ENCODE measurements at regions not wholly inside any gene's neighbourhood (a gene's known extent, or its start where the extent isn't known, plus 50 kb on each side); places are given as distances from the start of the nearest gene placed in this dataset.
"Not testable (repeated sequence)": the region's sequence is repeated elsewhere in the genome, so short reads cannot be mapped to it uniquely, and the experiment has no call there.

DNA sequence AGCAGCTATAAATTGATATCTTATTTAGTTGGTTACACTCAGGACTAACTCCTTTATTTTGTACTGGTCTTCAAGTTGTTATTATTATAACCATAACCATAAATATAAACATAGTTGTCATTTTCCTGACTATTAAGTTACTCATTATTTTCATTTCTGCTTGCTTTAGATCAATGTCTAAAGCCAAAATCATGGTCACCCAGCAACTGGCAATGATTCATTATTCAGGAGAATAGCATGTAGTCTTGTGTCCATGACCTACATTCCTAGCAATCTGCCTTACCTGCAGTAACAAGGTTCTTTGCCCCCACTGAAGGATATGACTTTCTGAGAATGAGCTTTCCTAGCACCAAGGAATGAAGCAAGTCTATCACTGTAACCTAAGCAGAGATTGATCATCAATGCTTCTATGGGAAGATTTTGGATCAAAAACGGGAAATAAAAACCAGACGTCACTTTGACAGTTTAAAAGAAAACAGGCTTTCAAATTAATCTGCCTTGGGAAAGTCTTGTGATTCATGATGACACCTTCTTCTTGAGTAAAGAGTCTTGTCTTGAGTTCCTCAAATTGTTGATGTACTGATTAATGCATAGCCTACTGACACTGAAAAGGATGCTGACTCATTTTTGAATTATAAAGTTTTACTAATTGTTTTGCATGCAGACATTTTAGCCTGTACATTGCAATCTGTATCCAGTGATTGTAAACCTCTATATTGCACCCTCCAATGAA, 203.3 kb upstream of the IVNS1ABP start:
- Mint-ChIP-seq H3K4me3 (no peak overlapping the region), H3K27me3 (ENCODE audit: low read depth) (no peaks in the 10 kb centered on the region), H3K36me3 (peaks cover 16% of the 10 kb centered on the region), H3K4me1 (no peaks in the 10 kb centered on the region), H3K27ac (no peak overlapping the region), H3K9me3 (peaks cover 49% of the 10 kb centered on the region)
- DNase-seq (ENCODE audit: low spot score in 2 of 2, unreplicated experiment in 2 of 2) = no peak
- TF ChIP-seq, protein P1, sequence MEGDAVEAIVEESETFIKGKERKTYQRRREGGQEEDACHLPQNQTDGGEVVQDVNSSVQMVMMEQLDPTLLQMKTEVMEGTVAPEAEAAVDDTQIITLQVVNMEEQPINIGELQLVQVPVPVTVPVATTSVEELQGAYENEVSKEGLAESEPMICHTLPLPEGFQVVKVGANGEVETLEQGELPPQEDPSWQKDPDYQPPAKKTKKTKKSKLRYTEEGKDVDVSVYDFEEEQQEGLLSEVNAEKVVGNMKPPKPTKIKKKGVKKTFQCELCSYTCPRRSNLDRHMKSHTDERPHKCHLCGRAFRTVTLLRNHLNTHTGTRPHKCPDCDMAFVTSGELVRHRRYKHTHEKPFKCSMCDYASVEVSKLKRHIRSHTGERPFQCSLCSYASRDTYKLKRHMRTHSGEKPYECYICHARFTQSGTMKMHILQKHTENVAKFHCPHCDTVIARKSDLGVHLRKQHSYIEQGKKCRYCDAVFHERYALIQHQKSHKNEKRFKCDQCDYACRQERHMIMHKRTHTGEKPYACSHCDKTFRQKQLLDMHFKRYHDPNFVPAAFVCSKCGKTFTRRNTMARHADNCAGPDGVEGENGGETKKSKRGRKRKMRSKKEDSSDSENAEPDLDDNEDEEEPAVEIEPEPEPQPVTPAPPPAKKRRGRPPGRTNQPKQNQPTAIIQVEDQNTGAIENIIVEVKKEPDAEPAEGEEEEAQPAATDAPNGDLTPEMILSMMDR (IDR thresholded peaks at IDR 0.05; ENCODE audit: unreplicated experiment) = no peak

GRCh38 chr1:185517808-185518419, 200.9 kb upstream of the IVNS1ABP start:
- no peak overlapping the region for H3K4me3 Mint-ChIP-seq
- no peak for DNase-seq (ENCODE audit: low spot score in 2 of 2, unreplicated experiment in 2 of 2)
- H3K4me1 Mint-ChIP-seq = no peaks in the 10 kb centered on the region
- H3K27me3 Mint-ChIP-seq (ENCODE audit: low read depth) = no peaks in the 10 kb centered on the region
- no peak overlapping the region for H3K27ac Mint-ChIP-seq
- peaks cover 15% of the 10 kb centered on the region for H3K36me3 Mint-ChIP-seq
- H3K9me3 Mint-ChIP-seq = peaks cover 50% of the 10 kb centered on the region
- TF ChIP-seq, protein P1 (IDR thresholded peaks at IDR 0.05; ENCODE audit: unreplicated experiment) = no peak

- not testable (repeated sequence) for H3K27me3 Mint-ChIP-seq (ENCODE audit: low read depth); DNase-seq (ENCODE audit: low spot score in 2 of 2, unreplicated experiment in 2 of 2); H3K27ac Mint-ChIP-seq; H3K4me1 Mint-ChIP-seq; H3K4me3 Mint-ChIP-seq
- H3K9me3 Mint-ChIP-seq = peaks cover 52% of the 10 kb centered on the region
- peaks cover 13% of the 10 kb centered on the region for H3K36me3 Mint-ChIP-seq
These were observed 200.3 kb upstream of the IVNS1ABP start for GRCh38 chr1:185517301-185517700.

DNA sequence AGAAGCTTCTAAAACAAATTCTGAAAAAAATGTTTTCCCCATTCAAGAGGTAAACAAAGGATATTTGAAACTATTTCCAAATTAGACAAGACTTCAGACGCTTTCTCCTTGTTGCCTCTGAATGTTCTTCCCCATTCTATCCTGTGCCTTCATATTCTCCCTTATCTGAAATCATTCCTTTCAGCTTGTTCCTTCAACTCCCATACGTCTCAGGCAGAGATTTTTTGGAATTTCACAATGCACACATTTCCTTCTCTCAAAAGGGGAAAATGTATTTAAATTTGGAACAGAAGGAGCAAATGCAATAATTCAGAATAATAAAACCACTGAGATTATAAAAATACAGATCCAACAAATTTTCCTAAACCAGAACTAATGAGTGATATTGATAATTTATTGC, 198.7 kb upstream of the IVNS1ABP start:
- no peaks in the 10 kb centered on the region for H3K27me3 Mint-ChIP-seq (ENCODE audit: low read depth)
- no peak for DNase-seq (ENCODE audit: low spot score in 2 of 2, unreplicated experiment in 2 of 2)
- H3K4me1 Mint-ChIP-seq = no peaks in the 10 kb centered on the region
- TF ChIP-seq, protein P1 (IDR thresholded peaks at IDR 0.05; ENCODE audit: unreplicated experiment) = no peak
- H3K27ac Mint-ChIP-seq = no peak overlapping the region
- H3K4me3 Mint-ChIP-seq = no peak overlapping the region
- peaks cover 11% of the 10 kb centered on the region for H3K36me3 Mint-ChIP-seq
- H3K9me3 Mint-ChIP-seq = peaks cover 52% of the 10 kb centered on the region

DNA sequence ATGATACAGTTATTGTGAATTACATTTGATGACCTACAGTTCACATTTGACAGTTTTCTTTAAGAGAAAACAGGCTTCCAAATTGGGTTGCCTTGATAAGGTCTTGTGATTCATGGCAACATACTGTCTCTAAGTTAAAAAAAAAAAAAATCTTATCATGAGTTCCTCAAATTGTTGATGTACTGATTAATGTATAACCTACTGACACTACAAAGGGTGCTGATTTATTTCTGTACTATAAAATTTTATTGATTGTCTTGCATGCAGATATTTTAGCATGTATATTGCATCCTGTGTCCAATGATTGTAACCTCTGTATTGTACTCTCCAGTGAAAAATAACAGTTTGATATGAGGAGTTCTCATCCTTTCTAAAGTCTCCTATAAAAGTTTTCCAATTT, 197.3 kb upstream of the IVNS1ABP start:
- H3K4me1 Mint-ChIP-seq = peaks cover 3% of the 10 kb centered on the region

GRCh38 chr1:185512442-185512841, 195.4 kb upstream of the IVNS1ABP start:
- peaks cover 3% of the 10 kb centered on the region for H3K4me1 Mint-ChIP-seq
- H3K9me3 Mint-ChIP-seq = peaks cover 39% of the 10 kb centered on the region
- TF ChIP-seq, protein P1 (IDR thresholded peaks at IDR 0.05; ENCODE audit: unreplicated experiment) = no peak
- no peak for DNase-seq (ENCODE audit: low spot score in 2 of 2, unreplicated experiment in 2 of 2)
- H3K4me3 Mint-ChIP-seq = no peak overlapping the region
- no peaks in the 10 kb centered on the region for H3K27me3 Mint-ChIP-seq (ENCODE audit: low read depth)
- H3K36me3 Mint-ChIP-seq = peaks cover 10% of the 10 kb centered on the region
- H3K27ac Mint-ChIP-seq = no peak overlapping the region

More for the DNA sequence above, 197.3 kb upstream of the IVNS1ABP start:
- no peak for DNase-seq (ENCODE audit: low spot score in 2 of 2, unreplicated experiment in 2 of 2)
- TF ChIP-seq, protein P1 (IDR thresholded peaks at IDR 0.05; ENCODE audit: unreplicated experiment) = no peak
- Mint-ChIP-seq H3K27me3 (ENCODE audit: low read depth) (no peaks in the 10 kb centered on the region), H3K4me3 (no peak overlapping the region), H3K27ac (no peak overlapping the region), H3K36me3 (peaks cover 11% of the 10 kb centered on the region), H3K9me3 (peaks cover 42% of the 10 kb centered on the region)
